ENCODE measurements at regions not wholly inside any gene's neighbourhood (a gene's known extent, or its start where the extent isn't known, plus 50 kb on each side); places are given as distances from the start of the nearest gene placed in this dataset.

DNA sequence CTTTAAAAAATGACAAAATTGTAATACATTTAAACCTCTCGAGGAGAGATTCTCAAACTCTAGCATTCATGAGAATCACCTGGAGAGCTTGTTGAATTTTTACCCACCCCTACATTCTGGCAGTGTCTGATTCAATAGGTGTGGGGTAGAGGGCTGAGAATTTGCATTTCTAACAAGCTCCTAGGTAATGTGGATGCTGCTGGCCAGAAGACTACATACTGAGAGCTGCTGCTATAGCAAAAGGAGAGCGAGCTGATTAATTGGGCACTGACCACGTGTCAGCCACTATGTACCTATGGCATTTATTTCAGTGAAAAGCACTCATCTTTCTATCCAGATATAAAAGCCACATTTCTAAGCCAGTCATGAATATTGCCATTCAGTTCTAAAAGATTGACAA lies 169.0 kb upstream of the NRSN1 start:
- Histone ChIP-seq H2AFZ (ENCODE audit: low read length) (no peak overlapping the region), H3K36me3 (ENCODE audit: insufficient read depth, low read length) (no peaks in the 10 kb centered on the region), H3K4me3 (ENCODE audit: insufficient read depth, low read length) (no peak overlapping the region), H3K9me3 (ENCODE audit: low read depth, low read length) (no peaks in the 10 kb centered on the region), H3K4me2 (ENCODE audit: insufficient read depth, low read length) (no peak overlapping the region), H3K79me2 (ENCODE audit: insufficient read depth, low read length) (no peaks in the 10 kb centered on the region), H3K27me3 (ENCODE audit: insufficient read depth, low read length) (no peaks in the 10 kb centered on the region), H4K20me1 (ENCODE audit: insufficient read depth, low read length) (no peaks in the 10 kb centered on the region), H3K4me1 (ENCODE audit: insufficient read depth, low read length) (no peaks in the 10 kb centered on the region), H3K27ac (ENCODE audit: low read depth, low read length) (no peak overlapping the region)
- TF ChIP-seq, protein P1, sequence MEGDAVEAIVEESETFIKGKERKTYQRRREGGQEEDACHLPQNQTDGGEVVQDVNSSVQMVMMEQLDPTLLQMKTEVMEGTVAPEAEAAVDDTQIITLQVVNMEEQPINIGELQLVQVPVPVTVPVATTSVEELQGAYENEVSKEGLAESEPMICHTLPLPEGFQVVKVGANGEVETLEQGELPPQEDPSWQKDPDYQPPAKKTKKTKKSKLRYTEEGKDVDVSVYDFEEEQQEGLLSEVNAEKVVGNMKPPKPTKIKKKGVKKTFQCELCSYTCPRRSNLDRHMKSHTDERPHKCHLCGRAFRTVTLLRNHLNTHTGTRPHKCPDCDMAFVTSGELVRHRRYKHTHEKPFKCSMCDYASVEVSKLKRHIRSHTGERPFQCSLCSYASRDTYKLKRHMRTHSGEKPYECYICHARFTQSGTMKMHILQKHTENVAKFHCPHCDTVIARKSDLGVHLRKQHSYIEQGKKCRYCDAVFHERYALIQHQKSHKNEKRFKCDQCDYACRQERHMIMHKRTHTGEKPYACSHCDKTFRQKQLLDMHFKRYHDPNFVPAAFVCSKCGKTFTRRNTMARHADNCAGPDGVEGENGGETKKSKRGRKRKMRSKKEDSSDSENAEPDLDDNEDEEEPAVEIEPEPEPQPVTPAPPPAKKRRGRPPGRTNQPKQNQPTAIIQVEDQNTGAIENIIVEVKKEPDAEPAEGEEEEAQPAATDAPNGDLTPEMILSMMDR (IDR thresholded peaks at IDR 0.05; ENCODE audit: extremely low read depth, low read depth, low read length): no peak
- DNase-seq (ENCODE audit: insufficient read length, low spot score, missing footprints): no peak

DNA sequence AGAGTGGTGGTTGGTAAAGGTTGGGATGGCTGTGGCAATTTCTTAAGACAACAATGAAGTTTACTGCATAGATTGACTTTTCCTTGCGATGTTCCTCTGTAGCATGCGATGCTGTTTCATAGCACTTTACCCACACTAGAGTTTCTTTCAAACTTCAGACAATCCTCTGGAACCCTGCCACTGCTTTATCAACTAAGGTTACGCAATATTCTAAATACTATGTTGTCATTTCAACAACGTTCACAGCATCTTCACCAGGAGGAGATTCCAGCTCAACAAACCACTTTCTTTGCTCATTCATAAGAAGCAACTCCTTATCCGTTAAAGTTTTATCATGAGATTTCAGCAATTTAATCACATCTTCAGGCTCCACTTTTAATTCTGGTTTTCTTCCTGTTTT lies 161.2 kb upstream of the NRSN1 start:
- no peaks in the 10 kb centered on the region for H4K20me1 ChIP-seq (ENCODE audit: insufficient read depth, low read length)
- no peak overlapping the region for H3K4me3 ChIP-seq (ENCODE audit: insufficient read depth, low read length)
- H3K79me2 ChIP-seq (ENCODE audit: insufficient read depth, low read length): no peaks in the 10 kb centered on the region
- H3K27me3 ChIP-seq (ENCODE audit: insufficient read depth, low read length): no peaks in the 10 kb centered on the region
- TF ChIP-seq, protein P1 (IDR thresholded peaks at IDR 0.05; ENCODE audit: extremely low read depth, low read depth, low read length): no peak
- H3K4me1 ChIP-seq (ENCODE audit: insufficient read depth, low read length): no peaks in the 10 kb centered on the region
- no peak for DNase-seq (ENCODE audit: insufficient read length, low spot score, missing footprints)
- no peaks in the 10 kb centered on the region for H3K36me3 ChIP-seq (ENCODE audit: insufficient read depth, low read length)
- no peak overlapping the region for H3K27ac ChIP-seq (ENCODE audit: low read depth, low read length)
- no peak overlapping the region for H2AFZ ChIP-seq (ENCODE audit: low read length)
- H3K4me2 ChIP-seq (ENCODE audit: insufficient read depth, low read length): no peak overlapping the region
- no peaks in the 10 kb centered on the region for H3K9me3 ChIP-seq (ENCODE audit: low read depth, low read length)

DNA sequence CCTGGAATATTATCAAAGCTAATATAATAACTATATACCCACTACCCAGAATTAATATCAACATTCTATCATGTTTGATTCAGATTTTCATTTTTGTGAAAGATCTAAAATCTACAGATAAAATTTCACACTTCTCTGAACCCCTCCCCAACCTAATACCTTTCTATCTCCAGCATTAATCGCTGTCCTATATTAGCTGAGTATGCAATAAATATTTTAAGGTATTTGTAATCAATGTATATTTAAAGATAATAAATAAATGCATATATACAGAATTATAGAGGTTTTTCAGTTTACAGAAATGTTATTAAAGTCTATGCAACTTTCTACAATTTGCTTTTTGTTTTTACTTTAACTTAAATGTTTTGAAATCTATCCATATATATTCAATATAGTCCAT lies 156.7 kb upstream of the NRSN1 start:
- Histone ChIP-seq H3K36me3 (ENCODE audit: insufficient read depth, low read length) (no peaks in the 10 kb centered on the region), H3K9me3 (ENCODE audit: low read depth, low read length) (no peaks in the 10 kb centered on the region), H3K27ac (ENCODE audit: low read depth, low read length) (no peak overlapping the region), H3K4me1 (ENCODE audit: insufficient read depth, low read length) (no peaks in the 10 kb centered on the region), H3K4me2 (ENCODE audit: insufficient read depth, low read length) (no peak overlapping the region), H3K27me3 (ENCODE audit: insufficient read depth, low read length) (no peaks in the 10 kb centered on the region), H4K20me1 (ENCODE audit: insufficient read depth, low read length) (no peaks in the 10 kb centered on the region), H3K79me2 (ENCODE audit: insufficient read depth, low read length) (no peaks in the 10 kb centered on the region), H3K4me3 (ENCODE audit: insufficient read depth, low read length) (no peak overlapping the region), H2AFZ (ENCODE audit: low read length) (no peak overlapping the region)
- no peak for DNase-seq (ENCODE audit: insufficient read length, low spot score, missing footprints)
- TF ChIP-seq, protein P1 (IDR thresholded peaks at IDR 0.05; ENCODE audit: extremely low read depth, low read depth, low read length): no peak

DNA sequence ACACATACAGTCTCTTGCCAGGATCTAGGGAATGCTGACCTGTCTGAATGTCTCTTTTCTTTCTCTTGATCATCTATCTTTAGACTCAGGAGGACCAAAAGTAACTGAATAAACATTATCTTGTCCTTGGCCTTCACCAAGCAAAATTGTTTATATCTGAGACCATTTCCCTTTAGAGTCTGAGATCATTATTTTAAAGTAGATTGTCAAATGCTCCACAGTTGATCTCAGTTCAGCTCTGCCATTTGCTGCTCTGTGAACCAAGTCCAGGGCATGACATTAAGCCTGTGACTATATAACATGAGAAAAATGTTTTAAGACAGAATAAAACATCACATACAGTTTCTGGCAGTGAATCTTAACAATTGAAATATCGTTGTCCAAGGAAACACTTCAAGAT lies 148.3 kb upstream of the NRSN1 start:
- Histone ChIP-seq H3K79me2 (ENCODE audit: insufficient read depth, low read length) (no peaks in the 10 kb centered on the region), H3K27ac (ENCODE audit: low read depth, low read length) (no peak overlapping the region), H3K4me3 (ENCODE audit: insufficient read depth, low read length) (no peak overlapping the region), H4K20me1 (ENCODE audit: insufficient read depth, low read length) (no peaks in the 10 kb centered on the region), H3K4me1 (ENCODE audit: insufficient read depth, low read length) (no peaks in the 10 kb centered on the region), H3K9me3 (ENCODE audit: low read depth, low read length) (peaks cover 4% of the 10 kb centered on the region), H3K4me2 (ENCODE audit: insufficient read depth, low read length) (no peak overlapping the region), H2AFZ (ENCODE audit: low read length) (no peak overlapping the region), H3K36me3 (ENCODE audit: insufficient read depth, low read length) (no peaks in the 10 kb centered on the region), H3K27me3 (ENCODE audit: insufficient read depth, low read length) (no peaks in the 10 kb centered on the region)
- TF ChIP-seq, protein P1 (IDR thresholded peaks at IDR 0.05; ENCODE audit: extremely low read depth, low read depth, low read length): no peak
- DNase-seq (ENCODE audit: insufficient read length, low spot score, missing footprints): no peak

Measured in osteoblast (primary cell).